GM19035 (cell line): ENCODE measurements at regions not wholly inside any gene's neighbourhood (a gene's known extent, or its start where the extent isn't known, plus 50 kb on each side); places are given as distances from the start of the nearest gene placed in this dataset.

Experiments
- ATAC-seq: cut with Tn5 transposase; IDR thresholded peaks from one replicate; pipeline ENCODE4 v1.9.1; 2021; ENCODE audit not compliant: unreplicated experiment

DNA sequence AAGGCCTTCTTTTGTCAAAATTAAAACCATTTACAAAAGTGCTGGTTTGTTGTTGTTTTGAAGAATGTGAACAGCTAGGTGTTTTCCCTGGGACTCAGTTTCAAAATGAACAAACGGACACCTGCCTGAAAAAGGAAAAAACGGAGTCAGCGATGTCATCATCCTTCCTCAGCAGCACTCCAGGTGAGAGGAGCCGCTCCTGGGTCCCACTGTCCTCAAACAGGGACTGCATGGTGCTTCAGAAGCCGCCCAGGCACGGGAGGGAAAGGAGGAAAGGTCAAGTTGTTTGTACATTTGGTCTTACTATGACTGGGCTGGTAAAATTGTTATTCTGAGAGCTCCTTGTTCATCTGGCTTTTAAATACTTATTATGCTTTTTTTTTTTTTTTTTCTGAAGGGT is 69.0 kb upstream of the ZSWIM6 start:
- no peak for ATAC-seq

DNA sequence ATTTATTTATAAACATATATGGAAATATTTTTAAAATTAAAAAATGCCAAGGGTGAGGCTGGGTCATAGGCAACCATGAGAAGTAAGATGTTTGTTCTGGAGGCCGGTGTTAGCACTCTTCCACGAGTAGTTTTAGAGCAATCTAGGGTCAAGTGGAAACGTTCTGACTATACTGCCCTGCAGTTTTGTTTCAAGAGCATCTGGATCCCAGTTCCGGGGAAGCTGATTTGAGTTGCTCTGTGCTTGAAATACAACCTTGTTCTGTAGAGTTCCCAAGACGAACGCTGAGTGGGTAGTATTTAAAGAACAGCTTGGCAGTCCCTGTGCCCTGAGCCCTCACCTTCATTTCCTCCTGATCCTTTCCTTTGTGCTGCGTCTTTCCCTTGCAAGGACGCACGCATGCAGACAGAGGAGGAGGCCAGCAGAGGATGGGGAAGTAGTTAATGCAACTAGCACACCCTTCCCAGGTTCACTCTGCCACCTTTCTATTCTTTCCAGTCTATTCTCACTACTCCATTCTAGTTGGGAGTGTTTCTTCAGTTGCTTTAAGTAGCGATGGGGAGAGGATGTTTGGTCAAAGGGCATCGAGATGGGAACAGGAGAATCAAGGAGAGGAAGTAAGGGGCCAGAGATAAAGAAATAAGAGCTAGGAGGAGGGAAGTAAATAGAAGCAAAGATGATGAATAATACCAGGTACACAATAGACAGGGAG is 68.3 kb upstream of the ZSWIM6 start:
- no peak for ATAC-seq

DNA sequence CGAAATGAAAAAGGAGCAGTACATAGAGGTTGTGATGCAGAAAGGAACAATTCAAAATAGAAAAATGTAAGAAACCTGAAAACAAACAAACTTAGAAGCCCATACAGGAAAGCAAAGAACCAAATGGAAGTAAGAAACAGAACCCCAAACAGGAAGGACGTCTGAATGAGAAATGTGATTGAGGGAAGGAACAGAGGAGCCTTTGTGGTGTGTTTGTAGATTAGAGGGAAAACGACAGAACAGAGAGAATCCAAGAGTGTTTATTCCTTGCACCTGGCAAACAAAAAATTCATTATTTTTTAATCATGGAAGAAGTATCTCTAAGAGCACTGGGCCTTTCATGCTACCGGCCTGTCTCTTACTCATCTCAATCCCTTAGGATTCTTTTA is 67.8 kb upstream of the ZSWIM6 start:
- no peak for ATAC-seq

DNA sequence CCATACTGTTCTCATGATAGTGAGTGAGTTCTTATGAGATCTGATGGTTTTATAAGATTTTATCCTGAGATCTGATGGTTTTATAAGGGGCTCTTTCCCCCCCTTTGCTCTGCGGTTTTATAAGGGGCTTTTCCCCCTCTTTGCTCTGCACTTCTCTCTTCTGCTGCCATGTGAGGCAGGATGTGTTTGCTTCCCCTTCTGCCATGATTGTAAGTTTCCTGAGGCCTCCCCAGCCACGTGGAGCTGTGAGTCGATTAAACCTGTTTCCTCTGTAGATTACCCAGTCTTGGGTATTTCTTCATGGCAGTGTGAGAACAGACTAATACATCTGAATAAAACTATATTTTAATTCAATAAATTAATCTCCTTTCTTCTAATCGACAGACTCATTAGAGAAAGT is 64.9 kb upstream of the ZSWIM6 start:
- ATAC-seq, result no peak

DNA sequence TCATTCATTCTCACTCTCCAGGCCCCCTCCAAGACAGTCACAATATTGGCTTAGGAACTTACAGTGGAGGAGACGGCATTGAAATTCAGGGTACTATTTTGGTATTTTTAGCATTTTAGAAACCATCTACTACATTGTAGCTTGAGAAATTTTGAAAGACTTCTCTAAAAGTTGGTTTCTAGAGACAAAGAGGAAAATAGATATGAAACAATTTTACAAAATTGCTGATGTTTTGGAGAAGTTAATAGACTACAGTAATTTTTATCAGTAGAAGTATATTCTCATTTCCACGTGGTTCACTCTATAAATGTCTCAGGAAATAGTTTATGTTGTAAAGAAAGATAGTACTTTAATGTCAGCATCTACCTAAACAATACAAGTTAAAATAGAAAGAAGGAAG is 63.2 kb upstream of the ZSWIM6 start:
- ATAC-seq, result no peak

DNA sequence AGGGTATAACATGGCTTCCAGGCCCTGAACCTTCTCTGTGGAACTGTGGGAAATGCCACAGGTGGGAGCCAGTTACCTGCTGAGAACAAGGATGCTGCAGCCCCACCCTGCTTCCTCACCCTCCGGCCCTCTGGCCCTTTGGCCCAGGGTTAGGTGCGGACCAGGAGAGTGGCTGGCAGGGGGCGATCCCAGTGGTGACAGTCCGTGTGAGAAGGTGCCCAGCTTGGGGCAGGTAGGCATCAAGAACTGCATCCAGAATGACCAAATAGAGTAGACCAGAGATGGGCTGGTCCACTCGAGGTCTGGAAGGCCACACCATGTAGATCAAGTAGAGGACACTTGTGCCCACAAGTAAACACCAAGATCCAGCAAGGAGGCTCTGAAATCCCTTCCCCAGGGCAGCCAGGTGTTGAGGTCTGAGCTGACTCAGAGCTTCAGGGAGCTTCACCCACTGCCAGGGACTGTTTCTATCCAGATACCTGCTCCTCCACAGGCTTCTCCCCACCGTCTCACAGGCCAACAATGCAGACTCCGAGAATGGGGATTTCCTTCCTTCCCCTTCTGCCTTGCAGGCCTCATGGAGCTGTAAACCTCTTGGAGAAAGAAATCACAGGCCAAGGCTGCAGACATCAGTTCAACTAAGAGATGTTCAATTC is 61.4 kb upstream of the ZSWIM6 start:
- no peak for ATAC-seq

DNA sequence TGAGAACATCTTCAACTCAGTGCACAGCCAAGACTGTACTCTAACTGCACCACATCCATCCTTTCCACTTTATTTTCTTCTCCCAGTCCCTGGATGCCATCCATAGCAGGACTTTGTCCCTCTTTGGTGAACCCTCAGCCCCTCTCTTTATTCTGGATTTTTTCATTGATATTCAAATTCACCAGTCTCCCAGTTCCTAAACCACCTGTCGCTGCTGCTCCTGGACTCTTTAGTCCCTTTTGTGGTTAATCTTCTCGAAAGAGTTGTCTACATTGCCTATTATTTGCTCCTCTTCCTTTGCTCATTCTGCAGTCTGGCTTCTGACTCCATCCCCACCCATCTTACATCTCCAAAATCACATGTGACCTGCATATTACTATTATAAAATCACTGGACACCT is 59.4 kb upstream of the ZSWIM6 start:
- no peak for ATAC-seq

DNA sequence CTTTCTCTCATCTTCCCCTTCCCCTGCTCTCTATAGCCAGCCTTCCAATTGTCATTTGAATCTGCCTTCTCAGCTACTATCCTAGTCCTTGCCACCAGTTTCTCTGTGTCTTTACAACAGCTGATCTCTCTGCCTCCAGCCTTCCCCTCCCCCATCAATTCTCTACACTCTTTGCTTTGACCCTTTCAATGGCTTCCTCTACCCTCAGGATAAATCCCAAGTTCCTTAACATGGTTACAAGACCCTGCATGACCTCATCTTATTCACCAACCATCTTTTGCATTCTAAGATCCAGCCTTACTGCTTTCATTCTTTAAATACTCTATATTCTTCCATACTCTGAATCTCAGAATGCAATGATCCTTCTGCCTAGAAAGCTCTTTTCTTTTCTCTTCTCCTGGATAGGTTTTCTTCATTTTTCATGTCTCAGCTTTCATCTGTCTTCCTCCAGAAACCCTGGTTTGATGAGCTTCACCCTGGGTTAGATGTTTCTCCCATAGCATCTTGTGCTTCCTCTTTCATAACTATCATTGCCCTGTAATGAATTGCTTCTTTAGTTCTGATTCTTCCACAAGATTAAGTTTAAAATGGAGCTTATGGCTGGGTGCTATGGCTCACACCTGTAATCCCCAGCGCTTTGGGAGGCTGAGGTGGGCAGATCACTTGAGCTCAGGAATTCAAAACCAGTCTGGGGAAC is 58.6 kb upstream of the ZSWIM6 start:
- no peak for ATAC-seq

DNA sequence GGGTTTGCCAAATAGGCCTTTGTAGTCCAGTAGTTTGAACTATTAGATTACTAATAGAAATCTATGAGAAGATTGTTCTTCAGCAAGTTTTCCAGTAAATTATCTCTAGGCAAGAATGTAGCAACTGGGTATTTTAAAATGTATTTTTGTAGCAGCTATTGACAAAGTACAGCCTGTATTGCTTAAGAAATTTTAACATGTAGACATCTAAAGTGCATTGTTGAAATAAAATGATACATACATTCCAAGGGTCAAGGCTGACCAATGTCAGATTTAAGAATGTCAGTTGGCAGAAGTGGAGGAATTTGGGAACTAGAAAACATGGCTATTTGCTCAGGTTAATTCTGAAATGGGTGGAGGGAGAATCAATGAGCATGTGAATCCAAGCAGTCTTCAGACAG is 57.5 kb upstream of the ZSWIM6 start:
- no peak for ATAC-seq

DNA sequence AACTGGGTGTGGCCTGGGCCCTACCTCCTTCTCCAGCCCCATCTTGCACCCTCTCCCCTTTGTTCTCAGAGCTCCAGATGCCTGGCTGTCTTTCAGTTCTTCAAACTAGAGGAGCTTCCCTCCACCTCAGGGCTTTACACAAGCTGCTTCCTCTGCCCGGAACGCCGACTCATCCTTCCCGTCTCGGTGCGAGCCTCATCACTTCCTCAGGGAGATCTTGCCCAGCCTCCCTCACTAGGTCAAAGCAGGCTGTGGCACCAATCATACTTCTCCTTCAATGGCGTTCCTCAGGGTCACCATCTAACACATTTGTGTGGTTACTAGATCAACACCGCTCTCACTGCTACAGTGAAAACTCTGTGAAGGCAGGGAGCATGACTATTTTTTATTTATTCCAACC is 56.2 kb upstream of the ZSWIM6 start:
- no peak for ATAC-seq

DNA sequence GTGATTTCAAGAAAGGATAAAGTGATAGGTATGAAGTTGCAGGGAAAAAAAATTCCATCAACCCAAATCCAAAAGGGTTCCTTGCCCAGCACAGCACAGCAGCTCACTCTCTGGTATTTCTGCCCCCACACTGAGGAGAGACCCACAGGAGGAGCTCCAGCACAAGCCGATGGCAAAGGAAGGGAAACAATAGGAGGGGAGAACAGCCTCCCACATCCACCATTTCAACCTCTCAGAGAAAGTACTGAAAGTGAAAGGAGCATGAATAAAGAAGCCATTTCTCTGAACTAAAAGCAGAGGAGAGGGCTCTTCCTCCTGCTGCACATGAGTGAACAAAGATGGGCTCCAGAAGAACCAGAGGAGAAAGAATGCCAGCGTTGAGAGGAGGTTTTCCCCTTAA is 54.9 kb upstream of the ZSWIM6 start:
- ATAC-seq, result no peak

DNA sequence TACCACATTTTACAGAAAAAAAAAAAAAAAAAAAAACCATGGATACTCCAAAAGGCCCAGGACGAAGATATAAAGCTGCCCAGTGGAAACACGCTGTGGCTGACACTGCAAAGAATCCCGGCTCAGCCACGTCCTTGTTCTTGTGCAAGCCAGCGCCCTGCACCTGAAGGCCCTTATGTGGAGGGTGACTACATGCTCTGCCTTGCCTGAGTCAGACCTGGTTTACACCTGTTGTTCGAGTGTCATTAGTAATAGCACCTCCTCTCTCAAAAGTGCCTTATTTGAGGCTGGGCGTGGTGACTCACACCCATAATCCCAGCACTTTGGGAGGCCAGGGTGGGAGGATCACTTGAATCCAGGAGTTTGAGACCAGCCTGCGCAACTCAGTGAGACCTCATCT is 54.3 kb upstream of the ZSWIM6 start:
- no peak for ATAC-seq

DNA sequence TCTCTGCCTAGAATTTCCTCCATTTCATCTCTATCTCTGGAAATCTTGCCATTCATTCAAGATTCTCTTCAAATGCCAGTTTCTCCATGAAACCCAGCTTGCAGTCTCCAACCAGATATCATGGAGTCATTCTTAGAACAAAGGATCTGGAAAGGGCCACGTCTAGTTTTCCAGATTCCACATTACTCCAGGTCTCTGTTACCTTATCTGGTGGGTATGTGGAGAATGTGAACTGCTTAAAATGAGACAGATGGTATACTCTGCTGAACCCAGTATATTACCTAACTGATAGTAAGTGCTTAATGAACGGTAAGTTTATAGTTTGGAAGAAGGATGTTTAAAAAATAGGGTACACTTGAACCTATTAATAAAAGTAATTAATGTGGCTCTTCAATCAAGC is 52.3 kb upstream of the ZSWIM6 start:
- no peak for ATAC-seq

DNA sequence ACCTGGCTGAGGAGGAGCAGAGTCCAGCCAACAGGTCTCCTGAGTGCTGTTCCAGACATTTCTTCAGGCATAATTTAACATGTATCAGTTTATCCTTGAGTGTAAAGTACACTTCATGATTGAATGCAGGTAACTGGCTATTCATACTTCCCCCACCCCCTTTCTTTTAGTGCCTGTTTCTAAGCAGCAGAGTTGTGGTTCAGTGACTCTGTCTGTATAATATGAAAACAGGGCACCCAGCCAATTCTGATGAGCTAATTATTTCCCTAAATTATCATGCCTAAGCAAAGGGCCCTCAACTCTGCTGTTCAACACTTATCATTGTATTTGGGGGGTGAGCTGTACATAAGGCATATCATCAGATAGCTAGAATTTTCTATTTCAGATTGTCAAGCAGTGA is 51.9 kb upstream of the ZSWIM6 start:
- ATAC-seq, result no peak

DNA sequence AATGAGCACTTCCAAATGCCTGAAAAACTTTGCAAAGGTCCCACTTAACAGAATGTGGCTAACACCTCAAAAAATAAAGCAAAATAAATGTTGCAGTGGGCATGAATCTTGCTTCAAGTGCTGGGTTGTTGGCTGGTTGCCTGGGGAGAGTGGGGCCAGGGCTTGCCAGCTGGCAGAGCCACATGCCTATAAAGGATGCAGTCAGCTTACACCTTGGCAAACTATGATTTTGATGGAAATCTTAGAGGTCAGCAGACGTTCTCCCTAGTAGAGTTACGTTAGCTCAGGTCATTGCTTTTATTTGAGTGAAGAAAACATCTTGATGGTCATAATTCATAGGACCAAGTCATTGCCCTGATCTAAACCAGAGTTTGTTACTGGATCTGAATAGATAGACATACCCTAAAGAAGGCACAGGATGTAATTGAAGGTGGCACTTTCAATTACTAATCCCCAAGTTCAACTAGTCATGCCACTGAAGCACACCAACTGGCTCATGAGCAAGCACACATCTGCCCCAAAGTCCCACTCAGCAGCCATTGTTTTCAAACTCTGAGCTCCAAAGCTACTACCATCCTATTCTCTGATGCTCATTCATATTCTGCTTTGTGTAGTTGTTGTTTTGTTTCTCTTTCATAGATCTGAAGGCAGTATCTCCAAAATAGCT is 51.2 kb upstream of the ZSWIM6 start:
- no peak for ATAC-seq

DNA sequence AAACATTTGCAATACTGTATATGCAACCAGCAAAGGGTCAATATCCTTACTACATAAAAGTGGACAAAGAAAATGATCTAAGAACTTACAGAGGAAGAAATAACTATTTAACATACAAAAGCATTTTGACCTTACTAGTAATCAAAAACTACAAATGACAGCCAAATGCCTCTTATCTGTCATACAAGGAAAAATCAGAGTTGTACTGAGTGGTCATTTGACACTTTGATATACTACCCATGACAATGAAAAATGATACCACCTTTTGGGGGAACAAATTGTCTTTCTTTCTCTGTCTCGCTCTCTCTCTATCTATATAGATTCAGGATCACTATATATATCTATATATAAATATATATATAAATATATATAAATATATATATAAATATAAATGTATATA is 50.4 kb upstream of the ZSWIM6 start:
- ATAC-seq, result no peak
